ENCODE measurements at regions not wholly inside any gene's neighbourhood (a gene's known extent, or its start where the extent isn't known, plus 50 kb on each side); places are given as distances from the start of the nearest gene placed in this dataset.

- no peak overlapping the region for H3K4me3 ChIP-seq (ENCODE audit: low read length)
- no peak overlapping the region for H3K9ac ChIP-seq (ENCODE audit: low read depth, low read length)
- no peak overlapping the region for H3K4me2 ChIP-seq (ENCODE audit: low read length)
- no peaks in the 10 kb centered on the region for H3K4me1 ChIP-seq (ENCODE audit: control insufficient read depth, insufficient read depth, low read length)
- no peaks in the 10 kb centered on the region for H3K27me3 ChIP-seq (ENCODE audit: control insufficient read depth, insufficient read depth, low read length)
- no peaks in the 10 kb centered on the region for H3K36me3 ChIP-seq (ENCODE audit: insufficient read depth, low read length)
- H3K9me3 ChIP-seq (replicated peaks; ENCODE audit: low read length) = no peaks in the 10 kb centered on the region
Measured at GRCh38 chr5:90128551-90128950, 281.0 kb downstream of the CETN3 start.

- Histone ChIP-seq H3K36me3 (ENCODE audit: insufficient read depth, low read length) (no peaks in the 10 kb centered on the region), H3K4me2 (ENCODE audit: low read length) (no peak overlapping the region), H3K27me3 (ENCODE audit: control insufficient read depth, insufficient read depth, low read length) (no peaks in the 10 kb centered on the region), H3K4me1 (ENCODE audit: control insufficient read depth, insufficient read depth, low read length) (peaks cover 3% of the 10 kb centered on the region), H3K4me3 (ENCODE audit: low read length) (no peak overlapping the region), H3K9me3 (replicated peaks; ENCODE audit: low read length) (no peaks in the 10 kb centered on the region), H3K9ac (ENCODE audit: low read depth, low read length) (no peak overlapping the region)
Measured at GRCh38 chr5:90119531-90119971, 290.0 kb downstream of the CETN3 start.

- Histone ChIP-seq H3K36me3 (ENCODE audit: insufficient read depth, low read length) (no peaks in the 10 kb centered on the region), H3K9me3 (replicated peaks; ENCODE audit: low read length) (no peaks in the 10 kb centered on the region), H3K4me2 (ENCODE audit: low read length) (no peak overlapping the region), H3K4me3 (ENCODE audit: low read length) (no peak overlapping the region), H3K27me3 (ENCODE audit: control insufficient read depth, insufficient read depth, low read length) (no peaks in the 10 kb centered on the region), H3K4me1 (ENCODE audit: control insufficient read depth, insufficient read depth, low read length) (peaks cover 3% of the 10 kb centered on the region), H3K9ac (ENCODE audit: low read depth, low read length) (no peak overlapping the region)
Measured at GRCh38 chr5:90117005-90117404, 292.6 kb downstream of the CETN3 start.

DNA sequence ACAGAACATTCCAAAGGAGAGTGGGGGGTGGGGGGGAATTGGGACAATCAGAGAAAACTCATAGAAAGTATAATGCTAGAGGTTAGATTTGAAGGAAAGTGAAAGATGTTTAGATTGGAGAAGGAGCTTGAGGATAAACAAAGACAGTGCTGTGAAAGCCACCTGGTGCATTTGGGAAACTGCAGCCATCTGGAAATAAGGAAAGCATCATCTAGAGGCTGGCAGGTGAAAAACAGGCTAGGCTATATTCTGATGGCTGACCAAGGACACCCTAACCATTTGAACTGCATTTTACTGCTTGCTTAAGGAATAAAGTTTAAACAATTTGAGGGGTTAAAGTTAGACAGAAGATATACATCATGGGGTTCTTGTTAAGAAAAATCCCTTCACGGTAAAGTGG is 296.4 kb downstream of the CETN3 start:
- peaks cover 6% of the 10 kb centered on the region for H3K4me1 ChIP-seq (ENCODE audit: control insufficient read depth, insufficient read depth, low read length)
- H3K36me3 ChIP-seq (ENCODE audit: insufficient read depth, low read length) = no peaks in the 10 kb centered on the region
- H3K4me3 ChIP-seq (ENCODE audit: low read length) = no peak overlapping the region
- H3K9ac ChIP-seq (ENCODE audit: low read depth, low read length) = no peak overlapping the region
- no peaks in the 10 kb centered on the region for H3K27me3 ChIP-seq (ENCODE audit: control insufficient read depth, insufficient read depth, low read length)
- H3K4me2 ChIP-seq (ENCODE audit: low read length) = no peak overlapping the region
- H3K9me3 ChIP-seq (replicated peaks; ENCODE audit: low read length) = no peaks in the 10 kb centered on the region

DNA sequence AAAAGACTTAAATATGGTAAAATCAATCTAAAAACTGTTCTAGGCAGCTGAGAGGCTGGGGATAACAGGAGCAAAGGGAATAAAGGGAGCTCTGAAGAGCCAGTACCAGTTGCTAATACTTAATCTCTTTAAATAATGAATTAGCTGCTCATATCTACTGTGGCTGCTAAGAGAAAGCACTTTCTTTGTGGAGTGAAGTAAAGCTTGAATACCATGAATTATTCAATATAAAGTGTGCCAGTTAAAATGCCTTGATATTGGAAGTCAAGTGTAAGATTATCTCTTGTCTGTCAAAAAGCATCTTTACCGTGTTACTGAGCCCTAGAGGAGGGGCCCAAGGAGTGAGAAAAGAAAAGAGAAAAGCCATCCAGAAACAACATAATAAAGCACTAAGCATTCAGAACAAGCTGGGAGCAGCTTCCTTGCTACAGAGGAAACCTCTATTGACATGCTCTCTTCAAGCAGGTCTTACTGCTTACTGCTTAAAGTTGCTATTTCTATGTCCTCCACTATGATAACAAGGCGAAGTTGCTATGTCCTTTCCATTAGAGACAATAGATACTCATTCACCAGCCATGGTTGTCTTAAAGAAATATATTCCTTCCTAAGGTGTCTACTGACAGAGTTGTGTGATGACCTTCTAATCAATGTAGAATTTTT is 297.4 kb downstream of the CETN3 start:
- Histone ChIP-seq H3K9me3 (replicated peaks; ENCODE audit: low read length) (no peaks in the 10 kb centered on the region), H3K9ac (ENCODE audit: low read depth, low read length) (no peak overlapping the region), H3K4me3 (ENCODE audit: low read length) (no peak overlapping the region), H3K4me2 (ENCODE audit: low read length) (peak overlapping the region; percentile 54), H3K27me3 (ENCODE audit: control insufficient read depth, insufficient read depth, low read length) (no peaks in the 10 kb centered on the region), H3K4me1 (ENCODE audit: control insufficient read depth, insufficient read depth, low read length) (peaks cover 6% of the 10 kb centered on the region), H3K36me3 (ENCODE audit: insufficient read depth, low read length) (no peaks in the 10 kb centered on the region)

- Histone ChIP-seq H3K36me3 (ENCODE audit: insufficient read depth, low read length) (no peaks in the 10 kb centered on the region), H3K4me3 (ENCODE audit: low read length) (no peak overlapping the region), H3K4me2 (ENCODE audit: low read length) (peak overlapping the region; percentile 54), H3K4me1 (ENCODE audit: control insufficient read depth, insufficient read depth, low read length) (peaks cover 6% of the 10 kb centered on the region), H3K9me3 (replicated peaks; ENCODE audit: low read length) (no peaks in the 10 kb centered on the region), H3K9ac (ENCODE audit: low read depth, low read length) (no peak overlapping the region), H3K27me3 (ENCODE audit: control insufficient read depth, insufficient read depth, low read length) (no peaks in the 10 kb centered on the region)
Measured at GRCh38 chr5:90111364-90112032, 298.1 kb downstream of the CETN3 start.

GRCh38 chr5:90109285-90109684 is 300.3 kb downstream of the CETN3 start:
- Histone ChIP-seq H3K9ac (ENCODE audit: low read depth, low read length) (no peak overlapping the region), H3K9me3 (replicated peaks; ENCODE audit: low read length) (no peaks in the 10 kb centered on the region), H3K27me3 (ENCODE audit: control insufficient read depth, insufficient read depth, low read length) (no peaks in the 10 kb centered on the region), H3K4me3 (ENCODE audit: low read length) (no peak overlapping the region), H3K36me3 (ENCODE audit: insufficient read depth, low read length) (no peaks in the 10 kb centered on the region), H3K4me1 (ENCODE audit: control insufficient read depth, insufficient read depth, low read length) (peaks cover 6% of the 10 kb centered on the region), H3K4me2 (ENCODE audit: low read length) (no peak overlapping the region)

GRCh38 chr5:90099099-90099498 is 310.5 kb downstream of the CETN3 start:
- Histone ChIP-seq H3K36me3 (ENCODE audit: insufficient read depth, low read length) (no peaks in the 10 kb centered on the region), H3K4me3 (ENCODE audit: low read length) (no peak overlapping the region), H3K27me3 (ENCODE audit: control insufficient read depth, insufficient read depth, low read length) (no peaks in the 10 kb centered on the region), H3K9me3 (replicated peaks; ENCODE audit: low read length) (no peaks in the 10 kb centered on the region), H3K4me2 (ENCODE audit: low read length) (no peak overlapping the region), H3K9ac (ENCODE audit: low read depth, low read length) (no peak overlapping the region), H3K4me1 (ENCODE audit: control insufficient read depth, insufficient read depth, low read length) (peaks cover 7% of the 10 kb centered on the region)

DNA sequence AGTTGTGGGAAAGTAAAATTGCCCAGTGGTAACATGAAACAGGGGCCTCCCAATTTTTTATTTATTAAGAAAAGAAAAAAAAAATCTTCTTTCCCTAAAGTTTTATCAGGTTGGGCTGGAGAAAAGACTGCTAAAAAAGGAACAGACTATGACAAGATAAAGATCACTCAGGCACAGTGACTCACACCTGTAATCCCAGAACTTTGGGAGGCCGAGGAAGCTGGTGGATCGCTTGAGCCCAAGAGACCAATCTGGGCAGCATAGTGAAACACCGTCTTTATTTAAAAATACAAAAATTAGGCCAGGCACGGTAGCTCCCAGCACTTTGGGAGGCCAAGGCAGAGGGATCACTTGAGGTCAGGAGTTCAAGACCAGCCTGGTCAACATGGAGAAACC is 312.5 kb downstream of the CETN3 start:
- Histone ChIP-seq H3K4me2 (ENCODE audit: low read length) (no peak overlapping the region), H3K4me3 (ENCODE audit: low read length) (no peak overlapping the region), H3K4me1 (ENCODE audit: control insufficient read depth, insufficient read depth, low read length) (peaks cover 7% of the 10 kb centered on the region), H3K9ac (ENCODE audit: low read depth, low read length) (no peak overlapping the region), H3K27me3 (ENCODE audit: control insufficient read depth, insufficient read depth, low read length) (no peaks in the 10 kb centered on the region), H3K9me3 (replicated peaks; ENCODE audit: low read length) (no peaks in the 10 kb centered on the region), H3K36me3 (ENCODE audit: insufficient read depth, low read length) (no peaks in the 10 kb centered on the region)

DNA sequence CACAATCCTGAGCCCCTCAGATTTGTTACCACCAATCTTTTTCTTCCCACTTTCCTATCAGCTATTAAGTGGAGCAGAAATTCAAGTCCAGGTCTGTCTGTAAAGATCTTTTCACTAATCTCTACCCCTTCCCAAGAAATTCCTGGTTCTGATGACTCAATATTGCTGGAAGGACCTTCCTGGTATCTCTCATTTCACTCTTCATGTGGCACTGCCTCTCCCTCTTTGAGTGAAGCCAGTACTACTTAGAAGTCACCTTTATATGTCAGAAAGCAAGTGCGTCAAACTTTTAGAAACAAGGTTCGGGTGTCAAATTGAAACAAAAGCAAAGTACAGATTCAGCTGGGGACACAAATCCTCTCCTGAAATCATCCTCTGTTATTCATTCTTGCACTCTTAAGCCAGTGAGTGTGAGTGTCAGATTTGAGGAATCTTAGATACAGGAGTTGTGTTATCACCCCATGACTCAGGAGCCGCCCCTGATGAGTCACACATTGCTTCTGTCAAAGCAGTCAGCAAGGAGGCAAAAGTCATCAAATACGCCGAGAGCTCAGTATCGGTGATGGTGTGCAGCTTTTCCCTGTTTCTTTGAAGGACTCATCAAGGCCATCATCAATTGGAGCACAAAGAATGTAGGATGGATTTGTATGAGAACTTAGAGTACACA is 313.0 kb downstream of the CETN3 start:
- Histone ChIP-seq H3K36me3 (ENCODE audit: insufficient read depth, low read length) (no peaks in the 10 kb centered on the region), H3K27me3 (ENCODE audit: control insufficient read depth, insufficient read depth, low read length) (no peaks in the 10 kb centered on the region)

GRCh38 chr5:90095292-90096060 is 314.1 kb downstream of the CETN3 start:
- H3K27me3 ChIP-seq (ENCODE audit: control insufficient read depth, insufficient read depth, low read length) = no peaks in the 10 kb centered on the region
- H3K4me2 ChIP-seq (ENCODE audit: low read length) = no peak overlapping the region
- H3K36me3 ChIP-seq (ENCODE audit: insufficient read depth, low read length) = no peaks in the 10 kb centered on the region
- no peak overlapping the region for H3K4me3 ChIP-seq (ENCODE audit: low read length)
- no peak overlapping the region for H3K9ac ChIP-seq (ENCODE audit: low read depth, low read length)
- H3K4me1 ChIP-seq (ENCODE audit: control insufficient read depth, insufficient read depth, low read length) = peaks cover 7% of the 10 kb centered on the region
- H3K9me3 ChIP-seq (replicated peaks; ENCODE audit: low read length) = no peaks in the 10 kb centered on the region

More for the DNA sequence above, 313.0 kb downstream of the CETN3 start:
- Histone ChIP-seq H3K4me2 (ENCODE audit: low read length) (no peak overlapping the region), H3K9me3 (replicated peaks; ENCODE audit: low read length) (no peaks in the 10 kb centered on the region), H3K4me3 (ENCODE audit: low read length) (no peak overlapping the region), H3K9ac (ENCODE audit: low read depth, low read length) (no peak overlapping the region), H3K4me1 (ENCODE audit: control insufficient read depth, insufficient read depth, low read length) (peaks cover 7% of the 10 kb centered on the region)
